Stimulated activated CD4-positive, alpha-beta T cell treated with anti-CD3 and anti-CD28 coated beads, Interleukin-1b, Interleukin-23, amount 100 ng/mL, for 24 hours (primary cell): ENCODE measurements at regions not wholly inside any gene's neighbourhood (a gene's known extent, or its start where the extent isn't known, plus 50 kb on each side); places are given as distances from the start of the nearest gene placed in this dataset.
"Not testable (repeated sequence)": the region's sequence is repeated elsewhere in the genome, so short reads cannot be mapped to it uniquely, and the experiment has no call there.

Experiments used
- DNase-seq, 4 experiments: peaks; one replicate each; pipeline ENCODE4 v3.0.0-alpha.2; 2020; ENCODE audit warnings: low read depth in 4 of 4, low spot score in 1 of 4

DNA sequence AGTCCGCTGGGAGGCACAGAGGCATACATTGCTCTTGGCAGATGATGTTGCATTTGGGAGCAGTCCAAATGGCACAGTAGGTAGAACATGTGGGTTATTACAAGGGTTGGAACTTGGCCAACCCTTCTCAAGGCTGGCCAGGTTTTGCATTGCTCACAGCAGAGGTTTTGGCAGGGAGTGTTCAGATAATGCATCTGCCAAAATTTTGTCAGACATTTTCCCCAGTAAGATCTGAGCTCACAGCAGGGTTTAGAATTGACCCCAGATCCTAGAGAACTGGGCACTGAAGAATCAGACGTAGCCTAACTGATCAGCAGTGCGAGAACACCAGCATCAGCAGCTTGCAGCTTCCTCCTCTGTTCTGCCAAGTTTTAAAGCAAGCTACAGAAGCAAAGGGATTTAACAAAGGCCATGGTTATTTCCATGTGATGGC is 468.8 kb upstream of the KIF2B start:
- no peak for DNase-seq

DNA sequence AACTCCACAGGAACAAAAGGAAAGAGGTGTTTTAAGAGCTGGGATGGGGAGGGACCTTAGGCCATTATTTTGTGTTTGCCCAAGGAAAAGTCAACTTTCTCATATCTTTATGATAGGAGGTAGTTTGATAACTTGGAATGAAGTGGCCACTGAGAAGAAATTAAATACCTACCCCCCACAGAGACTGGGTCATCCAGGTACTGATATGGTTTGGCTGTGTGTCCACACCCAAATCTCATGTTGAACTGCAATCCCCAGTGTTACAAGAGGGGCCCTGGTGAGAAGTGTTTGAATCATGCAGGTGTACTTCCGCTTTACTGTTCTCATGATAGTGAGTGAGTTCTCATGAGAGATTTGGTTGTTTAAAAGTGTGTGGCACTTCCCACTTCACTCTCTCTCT is 477.9 kb upstream of the KIF2B start:
- DNase-seq, result no peak

DNA sequence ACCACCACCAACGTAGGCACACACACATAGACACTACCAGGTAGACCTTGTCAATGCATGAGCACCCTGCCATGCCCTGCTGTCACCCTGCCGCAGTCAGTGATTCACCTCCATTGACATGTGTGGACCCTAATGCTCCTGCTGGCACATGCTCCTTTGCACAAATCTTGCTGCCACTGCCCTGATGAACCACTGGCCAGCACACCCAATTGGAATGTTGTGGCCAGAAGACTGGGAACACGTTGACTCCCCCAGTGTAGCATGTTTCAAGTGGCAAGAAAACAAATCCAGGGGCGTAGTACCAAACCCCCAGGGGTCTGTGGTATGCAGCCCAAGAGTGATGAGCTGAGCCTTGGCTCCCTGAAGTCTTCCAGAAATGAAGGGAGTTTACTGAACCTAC is 486.4 kb upstream of the KIF2B start:
- no peak for DNase-seq

DNA sequence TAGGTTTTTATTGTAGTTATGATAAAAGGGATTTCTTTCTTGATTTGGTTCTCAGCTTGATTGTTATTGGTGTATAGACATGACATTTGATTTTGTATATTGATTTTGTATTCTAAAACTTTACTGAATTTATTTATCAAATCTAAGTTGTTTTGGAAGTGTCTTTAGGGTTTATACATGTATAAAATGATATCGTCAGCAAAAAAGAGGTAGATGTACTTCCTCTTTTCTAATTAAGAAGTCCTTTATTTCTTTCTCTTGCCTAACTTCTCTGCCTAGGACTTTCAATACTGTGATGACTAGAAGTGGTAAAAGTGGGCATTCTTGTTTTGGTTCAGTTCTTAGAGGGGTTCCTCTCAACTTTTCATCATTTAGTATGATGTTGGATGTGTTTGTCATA is 487.3 kb upstream of the KIF2B start:
- DNase-seq, result no peak

DNA sequence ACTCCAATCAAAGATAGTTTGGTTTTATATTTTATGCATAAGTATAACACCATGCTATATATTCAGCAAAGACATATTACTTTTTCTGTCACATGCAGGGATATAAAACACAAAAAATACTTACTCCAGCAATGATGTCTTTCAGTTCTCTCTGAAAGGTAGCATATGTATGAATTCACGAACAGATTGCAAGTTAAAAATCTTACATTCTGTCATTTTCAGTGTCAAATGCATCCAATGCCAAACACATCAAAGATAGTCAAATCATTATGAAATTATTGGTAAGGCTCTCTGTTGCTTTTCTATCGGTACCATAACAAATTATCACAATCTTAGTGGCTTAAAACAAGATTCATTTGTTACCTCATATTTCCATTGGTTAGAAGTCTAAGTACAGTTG is 492.0 kb upstream of the KIF2B start:
- DNase-seq, result no peak

DNA sequence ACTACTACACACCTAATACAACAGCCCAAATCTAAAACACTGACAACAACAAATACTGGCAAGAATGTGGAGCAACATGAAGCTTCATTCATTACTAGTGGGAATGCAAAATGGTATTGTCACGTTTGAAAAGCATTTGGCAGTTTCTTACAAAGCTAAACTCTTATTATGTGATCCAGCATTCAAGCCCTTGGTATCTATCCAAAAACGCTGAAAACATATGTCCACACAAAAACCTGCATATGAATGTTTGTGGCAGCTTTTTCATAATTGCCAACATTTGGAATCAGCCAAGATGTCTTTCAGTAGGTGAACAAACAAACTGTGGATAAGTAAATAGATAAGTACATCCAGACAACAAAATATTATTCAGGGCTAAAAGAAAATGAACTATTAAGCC is 501.1 kb upstream of the KIF2B start:
- no peak for DNase-seq

DNA sequence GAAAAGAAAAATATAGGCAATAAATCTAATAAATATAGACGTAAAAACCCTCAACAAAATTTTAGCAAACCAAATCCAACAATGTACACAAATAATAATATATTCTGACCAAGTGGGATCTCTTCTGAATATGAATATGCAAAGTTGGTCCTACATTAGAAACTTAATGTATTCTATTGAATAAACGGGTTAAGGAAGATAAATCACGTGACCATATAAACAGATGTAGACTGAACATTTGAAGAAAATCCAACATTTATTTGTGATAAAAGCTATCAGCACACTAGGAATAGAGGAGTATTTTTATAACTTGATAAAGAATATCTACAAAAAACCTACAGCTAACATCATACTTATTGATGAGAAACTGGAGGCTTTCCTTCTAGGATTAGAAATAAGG is 502.8 kb upstream of the KIF2B start:
- no peak for DNase-seq

DNA sequence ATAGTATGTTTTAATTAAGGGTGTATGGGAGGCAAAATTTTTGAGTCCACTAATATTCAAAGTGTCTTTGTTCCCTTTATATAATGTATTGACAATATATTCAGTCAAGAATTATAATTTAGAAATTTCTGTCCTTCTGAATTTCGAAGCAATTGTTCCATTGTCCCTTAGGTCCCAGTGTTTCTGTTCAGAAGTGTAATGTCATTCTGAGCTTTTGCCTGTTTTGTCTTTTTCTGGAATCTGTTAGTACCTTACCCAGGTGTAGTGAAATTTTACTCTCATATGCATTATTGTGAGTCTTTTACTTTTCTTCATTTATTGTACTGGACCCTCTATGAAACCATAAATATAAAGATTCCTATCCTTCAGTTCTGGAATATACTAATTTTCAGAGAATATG is 505.7 kb upstream of the KIF2B start:
- DNase-seq, result no peak

DNA sequence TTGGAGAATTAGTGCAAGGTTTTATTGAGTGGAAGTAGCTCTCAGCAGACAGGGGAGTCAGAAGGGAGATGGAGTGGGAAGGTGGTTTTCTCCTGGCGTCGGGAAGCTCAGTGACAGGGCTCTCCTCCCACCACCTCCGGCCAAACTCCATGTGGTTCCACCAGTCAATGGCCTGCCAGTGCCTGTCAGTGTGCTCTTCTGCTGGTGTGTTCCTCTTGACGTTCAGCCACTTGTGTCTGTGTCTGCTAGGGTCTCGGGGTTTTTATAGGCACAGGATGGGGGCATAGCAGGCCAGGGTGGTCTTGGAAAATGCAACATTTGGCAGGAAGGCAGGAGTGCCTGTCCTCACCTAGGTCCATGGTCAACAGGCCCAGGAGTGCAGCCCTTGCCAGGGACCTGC is 506.7 kb upstream of the KIF2B start:
- no peak for DNase-seq

DNA sequence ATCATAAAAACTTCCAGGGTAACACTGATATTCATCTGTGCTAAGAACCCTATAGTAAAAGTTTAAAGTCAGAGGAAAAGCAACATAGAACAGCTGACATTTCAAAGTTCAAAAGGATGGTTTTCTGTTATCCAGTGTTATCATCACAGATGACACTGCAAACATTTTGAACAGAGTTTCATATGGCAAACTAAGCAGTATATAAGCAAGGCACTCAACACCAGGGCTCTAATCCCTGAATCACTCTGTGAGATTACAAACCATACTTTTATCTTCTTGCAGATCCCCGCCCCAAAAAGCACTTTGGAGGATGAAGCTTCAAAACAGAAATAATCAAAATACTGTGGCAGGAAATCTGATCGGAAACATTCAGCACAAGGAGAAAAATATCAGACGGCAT is 508.2 kb upstream of the KIF2B start:
- DNase-seq, result no peak

DNA sequence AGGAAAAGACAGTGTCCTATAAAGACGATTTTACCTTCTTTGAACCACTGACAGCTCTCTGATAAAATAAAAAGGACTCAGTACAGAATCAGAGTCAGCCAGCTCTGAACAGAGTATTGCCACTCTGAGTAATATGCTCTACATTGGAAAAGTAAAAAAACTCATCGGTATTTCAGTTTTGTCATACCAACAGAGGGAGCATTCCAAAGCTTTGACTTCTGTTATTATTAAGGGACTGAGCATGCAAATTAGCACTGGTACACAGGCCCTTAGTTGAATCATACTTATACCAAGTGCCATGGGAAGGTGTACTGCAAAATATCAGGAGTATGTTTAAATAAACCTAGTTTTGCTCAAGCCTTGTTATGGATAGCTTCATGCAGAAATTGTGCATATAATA is 509.0 kb upstream of the KIF2B start:
- no peak for DNase-seq

DNA sequence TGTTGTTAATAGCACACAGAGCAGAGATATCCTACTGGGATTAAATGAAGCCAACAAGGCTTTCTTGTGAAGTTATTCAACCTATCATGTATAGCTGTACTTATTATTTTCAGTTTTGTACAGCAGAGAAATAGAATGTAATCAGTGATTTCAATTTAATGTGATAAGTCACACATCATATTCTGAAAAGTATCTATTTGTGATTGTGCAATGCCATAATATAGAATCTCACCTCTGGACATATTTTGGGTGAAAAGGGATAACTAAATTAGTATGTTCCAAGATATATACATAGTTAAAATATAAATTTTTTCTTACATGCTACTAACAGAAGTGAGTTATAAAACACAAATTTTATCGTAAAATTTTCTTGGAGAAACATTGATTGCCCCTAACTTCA is 544.3 kb upstream of the KIF2B start:
- no peak for DNase-seq

DNA sequence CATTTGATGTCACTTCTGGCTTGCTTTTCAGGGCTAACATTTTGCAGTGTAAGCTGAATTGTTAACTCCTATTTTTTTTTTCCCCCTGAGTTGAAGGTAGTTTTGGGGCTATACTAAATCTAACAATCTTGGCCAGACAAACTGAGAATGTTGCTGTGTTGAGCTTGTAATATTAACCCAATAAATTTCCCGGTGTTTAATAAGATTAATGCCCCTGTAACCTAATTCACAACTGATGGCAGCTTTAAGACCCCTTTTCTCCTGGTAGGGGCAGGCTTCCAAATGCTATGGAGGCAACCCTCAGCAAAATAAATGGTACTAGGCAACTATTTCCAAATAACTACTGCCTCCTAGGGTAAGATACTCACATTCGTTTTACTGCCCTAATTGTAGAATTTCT is 549.6 kb upstream of the KIF2B start:
- no peak for DNase-seq

DNA sequence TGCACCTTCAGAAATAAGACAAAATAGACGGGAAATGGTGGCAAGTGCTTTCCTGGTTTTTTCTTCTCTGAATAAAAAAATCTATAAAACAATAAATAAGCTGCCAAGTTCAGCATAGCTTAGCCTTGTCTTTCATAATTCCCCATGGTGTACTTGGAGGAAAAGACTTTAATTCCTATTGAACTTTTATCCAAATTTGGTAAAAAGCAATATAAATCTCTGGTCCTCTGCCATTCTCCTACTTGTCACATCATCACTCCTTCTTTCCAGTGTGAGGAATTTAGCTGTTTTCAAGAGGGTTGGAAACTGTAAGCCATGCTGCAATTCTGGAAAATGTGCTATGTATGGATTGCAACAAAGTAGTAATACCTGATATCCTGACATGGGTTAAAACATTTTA is 551.8 kb upstream of the KIF2B start:
- DNase-seq, result no peak

DNA sequence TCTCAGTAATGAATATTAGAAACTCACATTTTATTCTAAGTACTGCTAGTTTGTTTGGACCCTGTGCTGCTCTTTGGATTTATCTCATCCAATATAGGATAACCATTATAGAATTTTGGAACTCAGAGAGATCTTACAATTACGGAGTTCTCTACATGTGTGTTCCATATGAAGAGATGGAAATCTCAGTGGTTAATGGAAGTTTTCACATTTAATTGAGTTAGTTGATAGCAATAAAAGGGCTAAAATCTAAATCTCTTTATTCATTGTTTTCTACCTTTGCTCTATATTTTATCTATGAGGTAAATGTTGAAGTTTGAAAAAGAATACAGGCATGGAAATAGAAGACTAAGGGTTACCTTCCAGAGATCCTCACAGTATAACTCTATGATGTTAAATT is 558.0 kb upstream of the KIF2B start:
- DNase-seq, result no peak

DNA sequence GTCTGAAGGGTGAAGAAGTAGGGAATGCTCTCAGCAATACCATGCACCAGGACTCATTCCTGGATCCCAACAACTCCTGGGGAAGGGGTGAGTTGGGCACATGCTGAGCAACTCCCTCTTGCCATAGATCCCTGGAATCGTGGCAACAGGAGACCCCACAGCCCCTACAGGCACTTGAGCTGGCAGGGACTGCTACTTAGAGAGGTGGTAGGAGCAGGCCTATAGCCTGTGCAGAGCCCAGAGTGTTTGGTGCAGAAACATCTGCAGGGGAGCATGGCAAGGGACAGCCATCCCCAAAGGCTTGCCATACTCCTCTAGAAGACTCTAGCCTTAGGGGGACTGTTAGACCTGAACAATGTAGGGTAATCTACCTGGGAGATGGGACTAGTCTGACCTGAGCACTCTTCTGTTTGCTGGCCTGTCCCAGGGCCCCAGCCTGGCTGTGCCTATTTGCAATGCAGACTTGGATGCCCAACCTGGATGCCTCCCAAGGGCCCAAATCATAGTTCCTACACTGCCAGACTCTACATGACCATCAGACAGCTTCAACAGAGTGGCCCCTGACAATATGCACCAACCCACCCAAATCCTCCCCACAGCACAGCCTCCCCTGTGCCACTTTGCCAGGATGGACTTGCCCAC is 568.6 kb upstream of the KIF2B start:
- no peak for DNase-seq

DNA sequence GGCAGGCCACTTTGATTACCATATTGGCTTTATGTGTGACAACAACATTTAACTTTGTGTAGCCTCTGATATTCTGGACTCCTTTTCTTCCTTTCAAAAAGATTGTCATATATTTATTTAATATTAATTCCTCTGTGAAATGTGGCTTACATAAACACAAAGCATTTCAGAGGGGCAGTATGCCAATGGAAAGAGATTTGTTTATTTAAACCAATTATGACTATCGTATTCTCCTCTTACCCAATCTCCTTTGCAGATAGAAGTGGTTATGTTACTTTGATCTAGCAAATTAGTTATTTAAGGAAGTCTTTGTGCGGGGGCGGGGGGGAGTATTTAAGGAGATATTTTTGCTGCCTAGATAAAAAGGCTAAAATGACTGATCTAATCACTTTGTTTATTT is 573.7 kb upstream of the KIF2B start:
- DNase-seq, result no peak

DNA sequence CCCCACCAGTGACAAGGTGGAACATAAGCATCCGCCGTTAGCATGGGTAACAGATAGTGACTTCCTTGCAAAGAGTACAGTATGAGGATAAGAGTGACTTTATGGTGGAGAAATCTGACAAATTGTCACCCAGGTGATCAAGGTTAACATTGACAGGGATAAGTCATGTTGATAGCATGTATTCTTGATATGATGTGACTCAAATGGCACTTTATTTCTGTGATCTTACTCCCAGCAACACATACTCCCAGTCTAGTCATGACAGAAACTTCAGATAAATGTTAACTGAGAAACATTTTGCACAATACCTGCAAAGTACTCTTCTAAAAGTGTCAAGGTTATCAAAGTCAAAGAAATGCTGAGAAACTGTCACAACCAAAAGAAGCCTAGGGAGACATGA is 588.6 kb upstream of the KIF2B start:
- DNase-seq, result no peak

DNA sequence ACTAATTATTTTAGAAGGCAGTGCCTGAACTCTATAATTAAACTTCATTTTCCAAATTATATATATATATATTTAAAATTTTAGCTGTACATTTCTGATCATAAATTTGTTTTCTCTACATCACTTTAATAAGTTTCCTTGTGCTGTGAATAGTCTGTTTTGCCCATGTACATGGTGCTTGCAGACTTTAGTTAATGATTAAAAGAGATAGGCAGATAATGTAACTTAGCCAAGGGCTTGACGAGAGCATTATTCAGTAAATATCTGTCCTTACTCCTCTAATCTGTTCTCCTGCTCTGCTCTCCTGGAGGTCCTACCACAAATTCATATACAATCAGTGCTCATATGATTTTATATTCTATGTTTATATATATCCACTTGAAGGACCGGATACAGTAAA is 595.2 kb upstream of the KIF2B start:
- DNase-seq, result no peak

DNA sequence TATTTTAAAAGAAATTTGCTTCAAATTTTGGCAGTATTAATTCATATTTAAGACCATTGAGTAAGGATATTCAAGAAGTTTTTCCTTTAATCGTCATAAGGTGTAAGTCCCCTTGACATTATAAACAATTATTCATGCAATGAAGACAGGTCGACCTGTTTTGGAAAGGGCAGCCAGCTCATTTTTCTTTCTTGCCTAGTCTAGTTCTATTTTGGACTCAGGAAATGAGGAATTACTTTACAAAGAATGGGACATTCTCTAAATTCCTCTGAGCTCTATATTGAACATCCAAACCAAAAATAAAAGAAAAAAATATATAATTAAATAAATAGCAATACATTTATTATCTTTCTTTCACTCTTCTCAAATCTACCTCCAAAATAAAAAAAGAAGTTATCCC is 595.6 kb upstream of the KIF2B start:
- DNase-seq, result no peak

DNA sequence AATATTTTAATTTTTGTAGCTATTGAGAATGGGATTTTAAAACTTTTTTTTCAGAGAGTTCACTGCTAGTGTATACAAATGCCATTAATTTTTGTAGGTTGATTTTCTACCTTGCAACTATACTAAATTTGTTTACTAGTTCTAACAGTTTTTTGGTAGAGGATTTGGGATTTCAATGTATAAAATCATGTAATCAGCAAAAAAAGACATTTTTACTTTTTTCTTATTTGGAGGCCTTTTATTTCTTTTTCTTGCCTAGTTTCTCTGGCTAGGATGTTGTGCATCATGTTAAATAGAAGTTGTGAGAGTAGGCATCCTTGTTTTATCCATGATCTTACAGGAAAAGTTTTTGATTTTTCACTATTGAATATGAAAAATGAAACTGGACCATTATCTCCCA is 602.9 kb upstream of the KIF2B start:
- DNase-seq, result no peak

DNA sequence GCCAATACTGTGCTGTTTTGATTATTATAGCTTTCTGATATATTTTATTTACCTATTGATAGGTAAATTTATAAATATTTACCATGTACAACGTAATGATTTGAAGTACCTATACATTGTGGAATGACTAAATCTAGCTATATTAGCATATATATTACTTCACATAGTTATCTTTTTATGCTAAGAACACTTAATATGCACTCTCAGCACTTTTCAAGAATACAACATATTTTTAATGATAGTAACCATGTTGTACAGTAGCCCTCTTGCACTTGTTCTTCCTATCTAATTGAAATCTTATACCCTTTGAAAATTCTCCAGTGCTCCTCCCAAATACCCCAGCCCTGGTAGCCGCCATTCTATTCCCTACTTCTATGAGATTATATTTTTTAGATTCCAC is 604.0 kb upstream of the KIF2B start:
- no peak for DNase-seq

DNA sequence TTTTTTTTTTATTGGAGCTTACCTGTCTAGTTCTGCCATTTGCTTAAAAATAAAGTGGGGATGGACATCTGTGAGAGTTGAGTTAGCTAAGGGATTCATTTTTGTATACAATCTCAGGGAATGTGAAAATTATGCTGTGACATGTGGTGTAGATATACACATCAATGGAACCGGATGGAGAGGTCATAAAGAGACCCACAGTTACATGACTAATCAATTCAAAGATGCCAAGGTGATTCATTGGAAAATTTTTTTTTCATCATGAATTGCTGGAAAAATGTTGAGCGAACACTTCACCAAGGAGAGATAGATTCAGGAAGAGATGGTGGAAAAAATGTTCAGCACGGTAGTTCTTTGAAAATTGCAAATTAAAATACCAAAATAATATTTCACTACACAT is 605.4 kb upstream of the KIF2B start:
- no peak for DNase-seq

DNA sequence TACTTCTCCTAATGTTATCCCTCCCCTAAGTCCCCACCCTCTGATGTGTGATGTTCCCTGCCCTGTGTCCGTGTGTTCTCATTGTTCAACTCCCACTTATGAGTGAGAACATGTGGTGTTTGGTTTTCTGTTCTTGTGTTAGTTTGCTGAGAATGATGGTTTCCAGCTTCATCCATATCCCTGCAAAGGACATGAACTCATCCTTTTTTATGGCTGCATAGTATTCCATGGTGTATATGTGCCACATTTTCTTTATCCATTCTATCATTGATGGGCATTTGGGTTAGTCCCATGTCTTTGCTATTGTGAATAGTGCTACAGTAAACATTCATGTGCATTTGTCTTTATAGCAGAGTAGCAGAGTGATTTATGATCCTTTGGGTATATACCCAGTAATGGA is 613.8 kb upstream of the KIF2B start:
- not testable (repeated sequence) for DNase-seq
